ENCODE measurements at regions not wholly inside any gene's neighbourhood (a gene's known extent, or its start where the extent isn't known, plus 50 kb on each side); places are given as distances from the start of the nearest gene placed in this dataset.

GRCh38 chr3:25289663-25290062 is 138.4 kb upstream of the RARB start:
- Histone ChIP-seq H3K56ac (ENCODE audit: extremely low read depth, insufficient read depth, low read length) (no peak overlapping the region), H3K27me3 (ENCODE audit: control insufficient read depth, insufficient read depth, low read length) (no peaks in the 10 kb centered on the region), H3K79me1 (ENCODE audit: low read depth in 1 of 2, low read length in 2 of 2) (no peaks in the 10 kb centered on the region), H2BK120ac (ENCODE audit: low read depth, low read length) (no peak overlapping the region), H3K18ac (ENCODE audit: low read depth, low read length) (no peak overlapping the region), H3K4me3 (ENCODE audit: insufficient read depth, low read depth, low read length) (no peak overlapping the region), H2AFZ (replicated peaks; ENCODE audit: low read length, poor library complexity) (no peak overlapping the region), H2AK9ac (replicated peaks; ENCODE audit: low read depth, low read length, poor library complexity) (no peak overlapping the region), H3K23ac (ENCODE audit: low read depth, low read length) (no peak overlapping the region), H3K14ac (replicated peaks; ENCODE audit: low read depth, low read length) (no peak overlapping the region), H3K9me3 (ENCODE audit: control insufficient read depth, insufficient read depth, low read length) (no peaks in the 10 kb centered on the region; the same call in 1 of the 2 replicates), H3K9ac (ENCODE audit: low read depth, low read length) (no peak overlapping the region), H3K36me3 (ENCODE audit: control insufficient read depth, insufficient read depth, low read length) (no peaks in the 10 kb centered on the region), H4K20me1 (ENCODE audit: insufficient read depth, low read length) (no peaks in the 10 kb centered on the region), H3K4me1 (ENCODE audit: control insufficient read depth, insufficient read depth, low read length) (no peaks in the 10 kb centered on the region), H4K8ac (ENCODE audit: low read depth in 2 of 2, low read length in 2 of 2) (no peak overlapping the region), H3K4ac (ENCODE audit: low read depth, low read length) (no peak overlapping the region), H2AK5ac (ENCODE audit: low read depth, low read length) (no peak overlapping the region), H4K5ac (ENCODE audit: low read depth, low read length) (no peak overlapping the region), H2BK15ac (ENCODE audit: low read depth, low read length) (no peak overlapping the region), H3K9me1 (ENCODE audit: insufficient read depth, low read length) (no peaks in the 10 kb centered on the region), H4K91ac (ENCODE audit: insufficient read depth, low read depth, low read length) (no peak overlapping the region), H2BK20ac (ENCODE audit: low read depth, low read length) (no peak overlapping the region), H3K4me2 (ENCODE audit: low read depth, low read length) (no peak overlapping the region), H2BK5ac (ENCODE audit: low read depth, low read length, poor library complexity, severe bottlenecking) (no peak overlapping the region), H3K27ac (ENCODE audit: insufficient read depth, low read length) (no peak overlapping the region)
- no peak for TF ChIP-seq SMC3 (IDR thresholded peaks at IDR 0.05; ENCODE audit: low read depth, low read length)
- no peak for TF ChIP-seq CEBPB (IDR thresholded peaks at IDR 0.05; ENCODE audit: low read depth, low read length)
- BruUV-seq (replicated peaks): no TSS peak
- in situ Hi-C loops (cut with MboI; ENCODE audit: low sequenced_read_pairs): no loop called here
- WGBS, 2 experiments (ENCODE audit: extremely low coverage in 2 of 2, insufficient read length in 1 of 2): no CpG with 5 or more reads among the region's 2 CpGs
- DNase-seq (no peak), ATAC-seq (ENCODE audit: low read depth) (no peak)
- intact Hi-C loops (cut with micrococcal nuclease): no loop called here
- dilution Hi-C loops (cut with HindIII; ENCODE audit: low sequenced_read_pairs, unreplicated experiment): no loop called here
- CTCF ChIA-PET: no interaction called here
- POLR2A ChIA-PET (ENCODE audit: unreplicated experiment): no interaction called here
